T-helper 1 cell treated with Interleukin-12 subunit alpha and Interleukin-12 subunit beta and Interleukin-4 antibody, amounts not matched to agents 30 μg/mL and 1 μg/mL, for 36 hours (primary cell): ENCODE measurements at regions not wholly inside any gene's neighbourhood (a gene's known extent, or its start where the extent isn't known, plus 50 kb on each side); places are given as distances from the start of the nearest gene placed in this dataset.
"Not testable (repeated sequence)": the region's sequence is repeated elsewhere in the genome, so short reads cannot be mapped to it uniquely, and the experiment has no call there.

ENCODE experiments used
- H3K27ac Mint-ChIP-seq: one replicate; pipeline ENCODE4 v1.8.0; 2021; ENCODE audit warnings: mild to moderate bottlenecking, mixed read lengths
- H3K27me3 Mint-ChIP-seq: one replicate; pipeline ENCODE4 v1.8.0; 2021; ENCODE audit warnings: low read depth, mixed read lengths
- H3K36me3 Mint-ChIP-seq: one replicate; pipeline ENCODE4 v1.8.0; 2021; ENCODE audit warnings: low read depth, mixed read lengths
- H3K4me1 Mint-ChIP-seq: one replicate; pipeline ENCODE4 v1.8.0; 2021; ENCODE audit warnings: low read depth, mixed read lengths
- H3K4me3 Mint-ChIP-seq: one replicate; pipeline ENCODE4 v1.8.0; 2021; ENCODE audit warnings: mild to moderate bottlenecking, moderate library complexity, mixed read lengths
- H3K9me3 Mint-ChIP-seq: one replicate; pipeline ENCODE4 v1.8.0; 2021; ENCODE audit warnings: mixed read lengths

DNA sequence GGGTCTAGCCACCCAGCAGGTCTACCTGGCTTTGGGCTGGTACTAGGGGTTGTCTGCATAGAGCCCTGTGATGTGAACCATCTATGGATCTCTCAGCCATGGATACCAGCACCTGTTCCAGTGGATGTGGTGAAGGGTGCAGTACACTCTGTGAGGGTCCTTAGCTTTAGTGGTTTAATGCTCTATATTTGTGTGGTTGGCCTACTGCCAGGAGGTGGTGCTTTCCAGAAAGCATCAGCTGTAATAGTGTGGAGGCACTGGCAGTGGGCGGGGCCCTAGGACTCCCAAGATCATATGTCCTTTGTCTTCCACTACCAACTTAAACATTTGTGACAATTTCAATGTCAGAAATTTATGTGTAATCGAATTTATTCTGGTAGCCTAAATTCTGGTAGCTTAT lies 1065.1 kb downstream of the RPIA start:
- H3K36me3 Mint-ChIP-seq, H3K4me3 Mint-ChIP-seq, H3K27ac Mint-ChIP-seq, H3K4me1 Mint-ChIP-seq, H3K27me3 Mint-ChIP-seq: not testable (repeated sequence)
- peaks cover 33% of the 10 kb centered on the region for H3K9me3 Mint-ChIP-seq

DNA sequence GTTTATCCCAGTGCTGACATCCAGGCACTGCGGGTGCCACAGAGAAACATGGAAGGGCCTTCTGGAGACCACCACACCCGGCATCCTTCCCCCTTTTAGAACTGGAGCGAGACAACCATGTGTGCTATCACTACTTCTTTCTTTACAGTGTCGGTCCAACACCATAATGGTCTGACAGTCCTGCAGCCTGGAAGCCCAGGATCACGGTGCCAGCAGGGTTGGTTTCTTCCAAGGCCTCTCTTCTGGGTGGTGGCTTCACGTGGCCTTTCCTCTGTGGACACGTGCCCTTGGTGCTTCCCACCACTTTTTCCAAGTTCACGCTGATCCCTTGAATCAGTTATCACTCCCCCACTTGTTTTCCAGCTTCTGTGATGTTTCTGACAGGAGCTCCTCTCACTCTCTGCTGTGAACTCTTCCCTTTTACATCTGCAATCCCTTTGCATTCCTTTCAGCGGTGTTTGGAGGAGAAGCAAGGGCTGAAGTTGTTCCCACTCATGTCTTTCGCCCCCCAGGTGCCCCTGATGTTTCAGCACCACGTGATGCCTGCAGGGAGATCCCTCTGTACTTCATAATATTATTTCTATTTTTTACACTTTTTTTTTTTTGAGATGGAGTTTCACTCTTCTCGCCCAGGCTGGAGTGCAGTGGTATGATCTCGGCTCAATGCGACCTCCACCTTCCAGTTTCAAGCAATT lies 1067.0 kb downstream of the RPIA start:
- H3K4me1 Mint-ChIP-seq, H3K36me3 Mint-ChIP-seq, H3K4me3 Mint-ChIP-seq, H3K27me3 Mint-ChIP-seq, H3K27ac Mint-ChIP-seq: not testable (repeated sequence)
- H3K9me3 Mint-ChIP-seq = peaks cover 39% of the 10 kb centered on the region

DNA sequence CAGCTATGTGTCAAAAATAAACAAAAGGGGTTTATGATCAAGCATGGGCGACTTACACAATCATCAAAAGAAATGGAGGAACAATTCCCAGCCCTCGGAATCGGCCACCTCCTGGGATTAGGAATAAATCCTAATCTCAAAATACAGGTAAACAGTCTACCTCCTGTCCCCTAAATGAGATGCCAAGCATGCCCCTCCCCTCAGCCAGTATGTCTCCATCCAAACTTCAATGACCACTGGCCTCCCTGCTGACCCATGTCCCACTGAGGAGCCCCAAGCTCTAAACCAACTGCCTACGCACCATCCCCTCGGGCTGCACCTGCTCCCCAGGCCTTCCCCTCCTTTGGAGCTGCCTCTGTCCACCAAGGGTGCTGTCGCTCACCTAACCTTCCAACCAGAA lies 1069.3 kb downstream of the RPIA start:
- H3K9me3 Mint-ChIP-seq = peaks cover 48% of the 10 kb centered on the region
- not testable (repeated sequence) for H3K36me3 Mint-ChIP-seq, H3K4me1 Mint-ChIP-seq, H3K27me3 Mint-ChIP-seq, H3K27ac Mint-ChIP-seq, H3K4me3 Mint-ChIP-seq

DNA sequence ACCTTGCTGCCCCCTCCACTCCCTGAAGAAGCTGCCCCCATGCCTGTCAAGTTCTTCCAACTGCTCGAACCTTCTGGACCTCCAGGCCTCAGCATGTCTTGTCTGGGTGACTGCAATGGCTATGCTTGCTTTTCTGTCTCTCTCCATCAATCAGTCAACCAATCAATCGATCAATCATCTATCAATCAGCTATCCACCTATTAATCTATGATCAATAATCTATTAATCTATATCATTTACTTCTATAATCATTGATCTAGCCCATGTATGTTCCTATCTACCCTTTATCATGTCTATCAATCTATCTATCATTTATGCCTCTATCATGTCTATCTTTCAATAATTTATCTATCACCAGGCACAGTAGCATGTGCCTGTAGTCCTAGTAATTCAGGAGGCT lies 1069.7 kb downstream of the RPIA start:
- H3K27ac Mint-ChIP-seq, H3K36me3 Mint-ChIP-seq, H3K4me1 Mint-ChIP-seq, H3K4me3 Mint-ChIP-seq, H3K27me3 Mint-ChIP-seq: not testable (repeated sequence)
- H3K9me3 Mint-ChIP-seq = peaks cover 47% of the 10 kb centered on the region

DNA sequence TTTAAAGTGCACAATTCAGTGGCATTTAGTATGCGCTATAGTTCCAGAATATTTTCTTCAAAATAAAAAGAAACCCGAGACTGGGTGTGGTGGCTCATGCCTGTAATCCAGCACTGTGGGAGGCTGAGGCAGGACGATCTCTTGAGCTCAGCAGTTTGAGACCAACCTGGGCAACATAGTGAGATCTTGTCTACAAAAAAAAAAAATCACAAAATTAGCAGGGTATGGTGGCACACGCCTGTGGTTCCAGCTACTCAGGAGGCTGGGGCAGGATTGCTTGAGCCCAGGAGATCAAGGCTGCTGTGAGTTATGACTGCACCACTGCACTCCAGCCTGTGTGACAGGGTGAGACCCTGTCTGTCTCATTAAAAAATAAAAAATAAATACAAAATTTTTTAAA lies 1070.4 kb downstream of the RPIA start:
- H3K4me1 Mint-ChIP-seq, H3K27me3 Mint-ChIP-seq, H3K4me3 Mint-ChIP-seq, H3K36me3 Mint-ChIP-seq, H3K27ac Mint-ChIP-seq: not testable (repeated sequence)
- H3K9me3 Mint-ChIP-seq = peaks cover 43% of the 10 kb centered on the region

DNA sequence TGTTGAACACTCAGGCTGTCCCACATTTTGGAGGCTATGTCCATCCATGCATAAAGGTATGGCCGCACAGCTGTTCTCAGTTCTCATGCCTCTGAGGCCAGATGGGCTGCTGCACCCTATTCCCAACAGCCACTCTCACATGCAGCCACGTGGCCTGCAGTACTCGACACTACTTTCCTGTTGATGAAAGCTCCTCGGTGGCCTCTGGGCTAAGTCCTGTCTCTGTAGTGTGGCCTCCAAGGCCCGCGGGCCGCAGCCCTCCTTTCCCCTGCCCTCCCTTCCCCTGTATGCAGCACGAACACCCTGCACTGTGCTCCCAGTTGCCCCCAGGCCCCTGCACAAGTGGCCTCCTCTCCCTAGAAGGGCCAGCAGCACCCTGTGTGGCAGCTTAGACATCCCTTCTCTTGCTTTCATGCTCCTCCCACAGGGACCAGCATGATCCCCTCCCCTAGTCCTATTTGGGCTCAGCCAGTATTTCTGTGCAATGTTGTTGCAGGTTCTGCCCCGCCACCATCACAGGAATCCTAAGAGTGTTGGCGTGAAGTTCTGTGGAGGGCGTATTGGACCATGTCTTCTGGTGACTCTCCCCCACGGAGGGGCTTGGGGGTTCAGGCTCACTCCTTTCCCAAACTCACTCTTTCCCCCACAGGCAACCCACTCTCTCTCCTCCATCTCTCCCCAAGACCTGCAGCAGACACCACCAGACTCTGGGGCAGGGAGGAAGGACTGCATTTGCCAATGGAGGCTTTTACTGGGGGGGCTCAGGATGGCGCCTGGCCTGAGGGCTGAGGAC lies 1071.2 kb downstream of the RPIA start:
- H3K9me3 Mint-ChIP-seq = peaks cover 42% of the 10 kb centered on the region
- not testable (repeated sequence) for H3K27me3 Mint-ChIP-seq, H3K4me3 Mint-ChIP-seq, H3K4me1 Mint-ChIP-seq, H3K27ac Mint-ChIP-seq, H3K36me3 Mint-ChIP-seq

DNA sequence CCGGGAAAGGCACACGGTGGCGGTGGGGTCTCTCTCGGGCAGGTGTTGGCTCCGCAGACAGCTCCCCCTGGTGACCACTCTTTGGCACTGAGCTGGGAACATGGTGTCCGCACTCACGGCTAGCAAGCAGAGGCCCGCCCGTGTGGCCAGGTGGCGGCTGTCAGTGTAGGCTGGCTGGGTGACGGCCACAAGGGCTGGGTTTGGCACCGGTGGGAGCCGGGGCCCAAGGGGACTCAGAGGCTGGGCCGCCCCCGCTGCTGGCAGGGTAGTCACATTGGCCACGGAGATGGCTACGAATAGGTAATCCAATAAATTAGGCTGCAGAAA lies 1071.7 kb downstream of the RPIA start:
- Mint-ChIP-seq H3K9me3 (peaks cover 40% of the 10 kb centered on the region), H3K27me3 (peaks cover 10% of the 10 kb centered on the region), H3K4me1 (no peaks in the 10 kb centered on the region), H3K4me3 (no peak overlapping the region), H3K36me3 (no peaks in the 10 kb centered on the region), H3K27ac (no peak overlapping the region)

DNA sequence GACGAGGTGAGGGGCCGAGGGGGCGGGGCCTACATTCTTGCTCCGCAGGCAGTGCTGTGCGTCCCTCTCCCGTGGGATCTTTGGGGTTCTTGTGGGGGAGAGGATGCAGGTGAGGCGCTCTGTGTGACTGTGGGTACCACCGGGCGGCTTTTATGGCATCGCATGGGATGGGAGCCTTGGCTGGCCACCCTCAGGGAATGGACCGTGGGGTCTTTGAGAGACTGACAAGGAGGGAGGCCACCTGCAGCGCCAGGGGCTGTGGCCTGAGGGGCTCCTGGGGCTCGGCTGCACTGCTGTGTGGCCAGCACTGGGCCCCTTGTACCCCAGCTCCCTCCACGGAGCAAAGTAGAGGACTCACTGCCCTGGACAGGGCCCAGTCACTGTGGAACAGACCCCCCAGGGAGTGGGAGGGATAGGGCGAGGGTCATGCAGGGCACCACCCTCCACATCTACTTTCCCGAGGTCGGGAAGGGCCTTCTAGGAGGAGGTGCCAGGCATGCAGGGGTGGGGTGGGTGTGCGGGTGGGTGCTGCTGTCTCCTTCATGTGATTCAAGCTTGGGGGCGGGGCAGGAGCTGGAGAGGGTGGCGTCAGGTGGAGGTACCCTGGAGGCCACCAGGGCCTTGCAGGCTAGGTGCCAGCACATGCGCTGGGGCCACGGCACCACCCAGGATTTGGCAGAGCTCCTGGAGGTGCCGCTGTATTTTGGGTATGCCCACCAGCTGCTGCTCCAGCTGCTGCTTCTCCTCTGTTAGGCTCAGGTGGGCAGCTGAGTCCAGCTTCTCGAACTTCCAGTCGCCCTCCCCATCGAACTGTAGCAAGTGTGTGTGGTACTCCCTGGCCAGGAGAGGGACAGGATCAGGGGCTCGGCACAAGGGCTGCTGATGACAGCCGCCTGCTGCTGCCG lies 1072.4 kb downstream of the RPIA start:
- H3K27me3 Mint-ChIP-seq = peaks cover 15% of the 10 kb centered on the region
- H3K9me3 Mint-ChIP-seq = peaks cover 43% of the 10 kb centered on the region
- H3K27ac Mint-ChIP-seq = no peak overlapping the region
- H3K4me3 Mint-ChIP-seq = no peak overlapping the region
- no peaks in the 10 kb centered on the region for H3K36me3 Mint-ChIP-seq
- no peaks in the 10 kb centered on the region for H3K4me1 Mint-ChIP-seq

DNA sequence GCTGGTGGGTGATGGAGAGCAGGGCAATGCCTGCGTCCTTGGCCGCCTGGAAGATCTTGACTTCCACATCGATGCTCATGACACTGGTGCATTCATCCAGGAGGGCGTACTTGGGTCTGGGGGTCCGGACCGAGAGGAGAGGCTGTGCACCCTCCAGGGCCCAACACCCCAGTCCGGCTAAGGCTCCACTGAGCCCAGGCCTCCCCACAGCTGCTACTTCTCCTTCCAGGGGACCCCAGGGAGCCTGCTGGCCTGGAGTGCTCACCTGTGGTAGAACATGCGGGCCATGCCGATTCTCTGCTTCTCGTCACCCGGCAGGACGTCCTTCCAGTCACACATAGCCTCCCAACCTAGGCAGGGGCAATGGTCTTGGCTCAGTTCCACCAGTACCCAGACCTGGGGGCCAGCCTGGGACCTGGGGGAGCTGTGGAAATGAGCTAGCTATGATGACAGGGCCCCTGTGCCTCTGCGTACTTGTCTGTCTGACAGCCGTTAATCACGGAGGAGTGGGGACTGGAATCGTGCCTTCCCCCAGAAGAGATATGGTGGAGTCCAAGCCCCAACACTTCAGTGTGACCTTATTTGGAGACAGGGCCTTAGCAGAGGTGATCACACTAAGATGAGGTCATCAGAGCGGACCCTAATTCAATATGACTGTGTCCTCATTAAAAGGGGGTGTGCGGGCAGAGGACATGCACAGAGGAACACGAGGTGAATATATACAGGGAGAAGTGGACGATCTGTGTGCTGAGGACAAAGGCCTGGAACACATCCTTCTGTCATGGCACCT lies 1073.3 kb downstream of the RPIA start:
- peaks cover 20% of the 10 kb centered on the region for H3K27me3 Mint-ChIP-seq
- H3K27ac Mint-ChIP-seq, H3K36me3 Mint-ChIP-seq, H3K4me1 Mint-ChIP-seq, H3K4me3 Mint-ChIP-seq: not testable (repeated sequence)
- H3K9me3 Mint-ChIP-seq = peaks cover 43% of the 10 kb centered on the region

DNA sequence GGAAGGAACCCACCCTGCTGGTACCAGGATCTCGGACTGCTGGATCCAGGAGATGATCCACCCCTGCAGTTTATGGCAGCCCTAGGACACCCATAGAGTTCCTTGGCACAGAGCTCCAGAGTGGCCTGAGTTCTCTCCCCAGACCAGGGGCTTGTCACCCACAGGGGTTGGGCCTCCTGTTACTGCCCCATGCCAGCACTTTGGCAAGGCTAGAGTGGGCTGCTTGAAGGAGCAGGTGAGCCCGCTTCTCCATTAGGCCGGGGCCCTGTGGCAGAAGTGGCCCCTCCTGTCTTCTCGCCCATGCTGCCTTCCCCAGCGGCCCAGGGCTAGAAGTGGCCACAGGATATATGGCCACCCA lies 1073.9 kb downstream of the RPIA start:
- peaks cover 20% of the 10 kb centered on the region for H3K27me3 Mint-ChIP-seq
- not testable (repeated sequence) for H3K27ac Mint-ChIP-seq, H3K36me3 Mint-ChIP-seq, H3K4me3 Mint-ChIP-seq, H3K4me1 Mint-ChIP-seq
- peaks cover 38% of the 10 kb centered on the region for H3K9me3 Mint-ChIP-seq

DNA sequence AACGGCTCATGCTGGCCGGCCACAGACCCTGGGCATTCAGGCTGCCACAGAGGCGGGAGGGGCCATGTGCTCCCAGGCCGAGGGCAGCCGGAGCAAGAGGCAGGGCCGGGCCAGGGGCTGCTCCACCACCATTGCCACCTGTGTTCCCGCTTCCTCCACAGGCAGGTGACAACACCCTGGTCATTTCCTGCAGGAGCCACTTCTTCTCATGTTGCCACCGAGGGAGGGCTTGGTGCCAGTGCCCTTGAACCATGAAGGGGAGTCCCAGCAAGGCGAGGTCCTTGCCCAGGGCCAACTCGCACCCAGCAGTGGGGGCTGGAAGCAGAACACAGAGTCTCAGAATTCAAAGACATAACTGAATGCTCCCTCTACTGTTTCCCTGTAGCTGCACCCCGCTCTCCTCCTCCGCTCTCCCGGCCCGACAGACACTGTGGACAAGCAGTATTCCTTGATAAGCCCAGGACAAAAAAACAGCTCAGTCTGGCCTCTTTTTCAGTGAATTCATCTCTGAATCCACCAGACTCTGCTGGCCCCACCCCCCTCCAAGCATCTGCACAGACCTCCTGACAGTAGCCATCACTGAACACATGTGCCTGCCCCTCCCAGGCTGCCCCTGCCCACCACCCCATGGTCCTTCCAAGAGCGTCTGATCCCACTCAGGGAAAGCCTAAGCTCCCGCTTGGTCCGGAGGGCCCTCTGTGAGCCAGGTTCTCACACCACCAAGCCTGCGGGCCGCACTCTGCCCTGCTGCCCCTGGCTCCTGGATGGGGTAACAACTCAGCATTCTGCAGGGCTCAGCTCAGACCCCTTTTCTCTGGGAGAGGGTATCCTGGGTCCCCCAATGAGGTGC lies 1074.9 kb downstream of the RPIA start:
- H3K27ac Mint-ChIP-seq, H3K4me1 Mint-ChIP-seq, H3K4me3 Mint-ChIP-seq, H3K36me3 Mint-ChIP-seq: not testable (repeated sequence)
- Mint-ChIP-seq H3K9me3 (peaks cover 34% of the 10 kb centered on the region), H3K27me3 (peaks cover 20% of the 10 kb centered on the region)

DNA sequence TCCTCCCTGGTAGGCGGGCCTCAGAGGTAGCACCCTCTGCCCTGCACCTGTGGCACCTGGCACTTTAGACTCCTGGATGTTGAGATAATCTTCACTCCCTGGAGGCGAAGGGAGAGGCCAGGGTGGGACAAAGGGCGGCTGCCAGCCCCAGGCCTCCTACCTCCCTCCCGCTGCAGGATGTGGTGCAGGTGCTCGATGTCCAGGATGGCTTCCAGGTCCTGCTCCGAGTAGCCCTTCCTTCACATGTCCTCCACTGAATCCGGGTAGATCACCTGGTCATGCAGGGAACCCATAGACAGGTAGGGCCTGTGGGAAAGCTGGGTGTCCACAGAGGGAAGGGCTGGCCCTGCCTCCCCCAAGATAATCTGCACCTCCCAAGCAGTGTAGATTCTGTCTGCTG lies 1075.6 kb downstream of the RPIA start:
- H3K4me3 Mint-ChIP-seq, H3K36me3 Mint-ChIP-seq, H3K27ac Mint-ChIP-seq, H3K4me1 Mint-ChIP-seq: not testable (repeated sequence)
- H3K9me3 Mint-ChIP-seq = peaks cover 30% of the 10 kb centered on the region
- H3K27me3 Mint-ChIP-seq = peaks cover 20% of the 10 kb centered on the region

DNA sequence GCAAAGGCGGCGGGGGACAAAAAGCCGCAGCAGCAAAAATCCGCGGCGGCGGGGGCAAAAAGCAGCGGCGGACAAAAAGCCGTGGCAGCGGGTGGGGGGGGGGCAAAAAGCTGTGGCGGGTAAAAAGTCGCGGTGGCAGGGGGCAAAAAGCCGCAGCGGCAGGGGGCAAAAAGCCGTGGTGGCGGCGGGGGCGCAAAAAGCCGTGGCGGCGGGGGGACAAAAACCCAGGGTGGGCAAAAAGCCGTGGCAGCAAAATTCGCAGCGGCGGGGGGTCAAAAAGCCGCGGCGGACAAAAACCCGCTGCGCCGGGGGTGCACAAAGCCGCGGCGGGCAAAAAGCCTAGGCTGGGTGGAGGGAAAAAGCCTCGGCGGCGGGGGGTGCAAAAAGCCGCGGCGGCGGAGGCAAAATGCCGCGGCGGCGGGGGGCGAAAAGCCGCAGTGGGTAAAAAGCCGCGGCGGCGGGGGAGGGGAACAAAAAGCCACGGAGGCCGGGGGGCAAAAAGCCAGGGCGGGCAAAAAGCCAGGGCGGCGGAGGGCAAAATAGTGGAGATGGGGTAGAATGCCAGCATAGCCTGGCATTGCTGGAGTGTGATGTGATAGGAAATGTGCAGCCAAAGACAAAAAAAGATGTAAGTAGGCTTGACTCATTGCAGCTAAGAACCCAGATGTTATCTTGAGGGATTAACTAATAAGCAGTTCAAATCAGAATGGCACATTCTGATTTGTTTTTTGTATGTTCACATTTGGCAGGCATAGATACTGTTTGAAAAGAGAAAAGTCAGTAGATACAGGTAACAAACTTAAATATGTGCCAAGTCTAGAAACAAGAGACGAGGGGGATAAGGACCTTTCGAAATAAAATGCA lies 1076.3 kb downstream of the RPIA start:
- Mint-ChIP-seq H3K4me3 (no peak overlapping the region), H3K27ac (no peak overlapping the region), H3K27me3 (peaks cover 20% of the 10 kb centered on the region), H3K4me1 (no peaks in the 10 kb centered on the region), H3K9me3 (peaks cover 32% of the 10 kb centered on the region), H3K36me3 (no peaks in the 10 kb centered on the region)
